MM.1S (cell line): ENCODE measurements at regions not wholly inside any gene's neighbourhood (a gene's known extent, or its start where the extent isn't known, plus 50 kb on each side); places are given as distances from the start of the nearest gene placed in this dataset.

Source experiments
- DNase-seq: peaks from one replicate; pipeline ENCODE4 v3.0.0-alpha.2; 2015
- H2AFZ ChIP-seq: fragments of 300-600 bp; sonication (generic); 2 replicates; pipeline ENCODE4 v1.6.0; 2016; ENCODE audit warnings: antibody characterized with exemption, low read length
- H3F3A ChIP-seq: fragments of 300-600 bp; sonication (generic); 2 replicates; pipeline ENCODE4 v1.6.1; 2016; ENCODE audit warnings: mild to moderate bottlenecking, antibody characterized with exemption, low read length, moderate library complexity, mixed read lengths; ENCODE audit not compliant: insufficient read depth
- H3K27ac ChIP-seq: fragments of 300-600 bp; sonication (generic); 2 replicates; pipeline ENCODE4 v1.5.1; 2016; ENCODE audit warnings: mild to moderate bottlenecking, low read length
- H3K27me3 ChIP-seq: fragments of 300-600 bp; sonication (generic); replicated peaks from 2 replicates; pipeline ENCODE4 v1.6.0; 2016; ENCODE audit warnings: low read length; ENCODE audit not compliant: insufficient read depth
- H3K36me3 ChIP-seq: fragments of 300-600 bp; sonication (generic); replicated peaks from 2 replicates; pipeline ENCODE4 v1.6.1; 2016; ENCODE audit warnings: mild to moderate bottlenecking, low read length, mixed read lengths; ENCODE audit not compliant: insufficient read depth
- H3K4me1 ChIP-seq: fragments of 300-600 bp; sonication (generic); 2 replicates; pipeline ENCODE4 v1.6.1; 2016; ENCODE audit warnings: low read length, mixed read lengths
- H3K4me2 ChIP-seq: fragments of 300-600 bp; sonication (generic); 2 replicates; pipeline ENCODE4 v1.6.0; 2016; ENCODE audit warnings: low read depth, low read length
- H3K4me3 ChIP-seq: fragments of 300-600 bp; sonication (generic); 2 replicates; pipeline ENCODE4 v1.5.1; 2016; ENCODE audit warnings: low read length, mixed read lengths
- H3K79me2 ChIP-seq: fragments of 300-600 bp; sonication (generic); 2 replicates; pipeline ENCODE4 v1.6.1; 2016; ENCODE audit warnings: mixed run types, low read length, mixed read lengths
- H3K9ac ChIP-seq: fragments of 300-600 bp; sonication (generic); 2 replicates; pipeline ENCODE4 v1.6.1; 2016; ENCODE audit warnings: low read length, mixed read lengths
- H3K9me2 ChIP-seq: fragments of 300-600 bp; sonication (generic); replicated peaks from 2 replicates; pipeline ENCODE4 v1.6.1; 2016; ENCODE audit warnings: mild to moderate bottlenecking, low read length, mixed read lengths; ENCODE audit not compliant: insufficient read depth
- H3K9me3 ChIP-seq: fragments of 300-600 bp; sonication (generic); replicated peaks from 2 replicates; pipeline ENCODE4 v1.6.1; 2016; ENCODE audit warnings: mild to moderate bottlenecking, low read length, mixed read lengths; ENCODE audit not compliant: insufficient read depth
- H4K20me1 ChIP-seq: fragments of 300-600 bp; sonication (generic); 2 replicates; pipeline ENCODE4 v1.6.1; 2016; ENCODE audit warnings: mild to moderate bottlenecking, low read length, moderate library complexity, mixed read lengths; ENCODE audit not compliant: insufficient read depth
- CTCF ChIP-seq: fragments of 300-600 bp; sonication (generic); IDR thresholded peaks from 2 replicates; pipeline ENCODE4 v1.5.1; 2016; ENCODE audit warnings: antibody characterized with exemption, low read length, mixed read lengths
- EZH2 ChIP-seq: fragments of 300-600 bp; sonication (generic); optimal IDR thresholded peaks from 2 replicates; pipeline ENCODE3; 2017; ENCODE audit warnings: low read depth, mild to moderate bottlenecking, antibody characterized with exemption, low read length, mixed read lengths
- EZH2phosphoT487 ChIP-seq: fragments of 300-600 bp; sonication (generic); IDR thresholded peaks from 2 replicates; pipeline ENCODE4 v1.6.1; 2018; ENCODE audit warnings: antibody characterized with exemption, low read length

GRCh38 chr6:99219788-99220187 is 129.7 kb downstream of the FAXC start:
- no peaks in the 10 kb centered on the region for H3K27me3 ChIP-seq
- no peak overlapping the region for H3K9ac ChIP-seq
- H3K36me3 ChIP-seq: no peaks in the 10 kb centered on the region
- no peak overlapping the region for H3K4me2 ChIP-seq
- no peak overlapping the region for H3K4me3 ChIP-seq
- H3K79me2 ChIP-seq: no peaks in the 10 kb centered on the region
- H2AFZ ChIP-seq: no peak overlapping the region
- H3K9me2 ChIP-seq: no peaks in the 10 kb centered on the region
- no peak overlapping the region for H3K27ac ChIP-seq
- DNase-seq: no peak
- no peaks in the 10 kb centered on the region for H3F3A ChIP-seq
- no peaks in the 10 kb centered on the region for H3K9me3 ChIP-seq
- no peaks in the 10 kb centered on the region for H4K20me1 ChIP-seq
- no peaks in the 10 kb centered on the region for H3K4me1 ChIP-seq
- TF ChIP-seq CTCF: no peak
- no peak for TF ChIP-seq EZH2
- TF ChIP-seq EZH2phosphoT487: no peak

GRCh38 chr6:99216959-99217358 is 132.5 kb downstream of the FAXC start:
- Histone ChIP-seq H3K9me3 (no peaks in the 10 kb centered on the region), H4K20me1 (no peaks in the 10 kb centered on the region), H3K36me3 (no peaks in the 10 kb centered on the region), H3F3A (no peaks in the 10 kb centered on the region), H3K79me2 (no peaks in the 10 kb centered on the region), H3K4me1 (no peaks in the 10 kb centered on the region), H3K9ac (no peak overlapping the region), H3K27me3 (no peaks in the 10 kb centered on the region), H3K4me3 (no peak overlapping the region), H3K9me2 (no peaks in the 10 kb centered on the region), H3K4me2 (no peak overlapping the region), H3K27ac (no peak overlapping the region), H2AFZ (no peak overlapping the region)
- no peak for DNase-seq
- TF ChIP-seq CTCF (no peak), EZH2phosphoT487 (no peak), EZH2 (no peak)

- Histone ChIP-seq H3K9me2 (no peaks in the 10 kb centered on the region), H3K9ac (no peak overlapping the region), H3K27me3 (no peaks in the 10 kb centered on the region), H3K4me1 (no peaks in the 10 kb centered on the region), H3K27ac (no peak overlapping the region), H4K20me1 (no peaks in the 10 kb centered on the region), H2AFZ (no peak overlapping the region), H3K79me2 (no peaks in the 10 kb centered on the region), H3K36me3 (no peaks in the 10 kb centered on the region), H3K9me3 (no peaks in the 10 kb centered on the region), H3F3A (no peaks in the 10 kb centered on the region), H3K4me2 (no peak overlapping the region), H3K4me3 (no peak overlapping the region)
- DNase-seq: no peak
- no peak for TF ChIP-seq EZH2phosphoT487
- no peak for TF ChIP-seq EZH2
- TF ChIP-seq CTCF: no peak
These were observed 153.4 kb downstream of the FAXC start for GRCh38 chr6:99195986-99196655.
